HEK293 (cell line): ENCODE measurements at regions not wholly inside any gene's neighbourhood (a gene's known extent, or its start where the extent isn't known, plus 50 kb on each side); places are given as distances from the start of the nearest gene placed in this dataset.
"Not testable (repeated sequence)": the region's sequence is repeated elsewhere in the genome, so short reads cannot be mapped to it uniquely, and the experiment has no call there.

Experiments used
- CTCF ChIA-PET: fragments of 350-600 bp; formaldehyde crosslinking; extraction: SDS; loops from one replicate; lab custom pipeline; 2021; ENCODE audit warnings: antibody characterized with exemption; lab: Yijun Ruan, JAX
- POLR2A ChIA-PET: fragments of 300-600 bp; formaldehyde crosslinking; extraction: SDS; loops from one replicate; lab custom pipeline; 2020; ENCODE audit warnings: antibody characterized with exemption, inconsistent platforms; lab: Yijun Ruan, JAX
- H3K27ac ChIP-seq: fragments of 200-500 bp; sonication (Bioruptor generic); 2 replicates; pipeline ENCODE4 v1.5.1; 2014; ENCODE audit warnings: low read depth, low read length, control low read depth, inconsistent platforms; ENCODE audit errors: extremely low read depth
- H3K36me3 ChIP-seq, 2 experiments: fragments of 200-500 bp in 1 of 2; sonication (Bioruptor generic) in 1 of 2; 1 replicate in 1 of 2; 2 replicates in 1 of 2; pipeline ENCODE4 v1.5.1; 2014 to 2017; ENCODE audit warnings: inconsistent platforms in 2 of 2, low read length in 2 of 2; ENCODE audit not compliant: control insufficient read depth in 2 of 2, insufficient read depth in 1 of 2
- H3K4me1 ChIP-seq: fragments of 200-500 bp; sonication (Bioruptor generic); 2 replicates; pipeline ENCODE4 v1.5.1; 2014; ENCODE audit warnings: mild to moderate bottlenecking, low read length, inconsistent platforms; ENCODE audit not compliant: control insufficient read depth, insufficient read depth
- H3K4me3 ChIP-seq: 2 replicates; pipeline ENCODE4 v1.5.1; 2011; ENCODE audit warnings: low read depth, mild to moderate bottlenecking, control low read depth, low read length, moderate library complexity
- H3K9me3 ChIP-seq: fragments of 200-500 bp; sonication (Bioruptor generic); 2 replicates; pipeline ENCODE4 v1.5.1; 2014; ENCODE audit warnings: low read depth, low read length, inconsistent platforms; ENCODE audit not compliant: control insufficient read depth, insufficient read depth
- KLF9 ChIP-seq: fragments of 450-650 bp; formaldehyde crosslinking; IDR thresholded peaks from 2 replicates; pipeline ENCODE4 v1.5.1; 2016; ENCODE audit warnings: missing biosample characterization, missing genetic modification characterization, low read depth
- PRDM4 ChIP-seq: fragments of 450-650 bp; formaldehyde crosslinking; IDR thresholded peaks from 2 replicates; pipeline ENCODE4 v1.5.1; 2017; ENCODE audit warnings: missing biosample characterization, missing genetic modification characterization
- SP2 ChIP-seq: fragments of 450-650 bp; formaldehyde crosslinking; IDR thresholded peaks from 2 replicates; pipeline ENCODE4 v1.5.1; 2016; ENCODE audit warnings: missing biosample characterization, missing genetic modification characterization
- YY2 ChIP-seq: fragments of 450-650 bp; formaldehyde crosslinking; IDR thresholded peaks from 2 replicates; pipeline ENCODE4 v1.5.1; 2016; ENCODE audit warnings: missing biosample characterization, missing genetic modification characterization
- ZNF121 ChIP-seq: fragments of 450-650 bp; formaldehyde crosslinking; IDR thresholded peaks from 2 replicates; pipeline ENCODE4 v1.5.1; 2016; ENCODE audit warnings: missing biosample characterization, missing genetic modification characterization
- ZNF146 ChIP-seq: fragments of 450-650 bp; formaldehyde crosslinking; IDR thresholded peaks from 2 replicates; pipeline ENCODE4 v1.5.1; 2016; ENCODE audit warnings: missing biosample characterization, missing genetic modification characterization
- ZNF23 ChIP-seq: fragments of 450-650 bp; formaldehyde crosslinking; IDR thresholded peaks from 2 replicates; pipeline ENCODE4 v1.5.1; 2016; ENCODE audit warnings: missing biosample characterization, missing genetic modification characterization, borderline replicate concordance
- ZNF280D ChIP-seq: fragments of 450-650 bp; formaldehyde crosslinking; IDR thresholded peaks from 2 replicates; pipeline ENCODE4 v1.5.1; 2016; ENCODE audit warnings: missing biosample characterization, missing genetic modification characterization
- ZNF580 ChIP-seq: fragments of 450-650 bp; formaldehyde crosslinking; IDR thresholded peaks from 2 replicates; pipeline ENCODE4 v1.5.1; 2016; ENCODE audit warnings: missing biosample characterization, missing genetic modification characterization
- ZNF629 ChIP-seq: fragments of 450-650 bp; formaldehyde crosslinking; IDR thresholded peaks from 2 replicates; pipeline ENCODE4 v1.5.1; 2017; ENCODE audit warnings: missing biosample characterization, missing genetic modification characterization
- ZNF785 ChIP-seq: fragments of 450-650 bp; formaldehyde crosslinking; IDR thresholded peaks from 2 replicates; pipeline ENCODE4 v1.5.1; 2016; ENCODE audit warnings: missing biosample characterization, missing genetic modification characterization

GRCh38 chr10:121278386-121278785, 319.9 kb downstream of the FGFR2 start:
- CTCF ChIA-PET, H3K9me3 ChIP-seq, H3K4me3 ChIP-seq, H3K27ac ChIP-seq, POLR2A ChIA-PET, H3K4me1 ChIP-seq, H3K36me3 ChIP-seq: not testable (repeated sequence)
- TF ChIP-seq ZNF580 (tag by site-specific recombination), result 0 out of 2 replicates have a peak, but pooled peaks have one; percentile 40
- TF ChIP-seq ZNF146, result peak; percentile 96

- no peaks in the 10 kb centered on the region for H3K9me3 ChIP-seq
- POLR2A ChIA-PET, result no interaction called here
- H3K4me1 ChIP-seq, result peaks cover 10% of the 10 kb centered on the region
- 0 out of 2 replicates have a peak, but pooled peaks have one; percentile 39 for TF ChIP-seq ZNF629 (tag by site-specific recombination)
- no peak for TF ChIP-seq SP2
- TF ChIP-seq ZNF121 (tag by site-specific recombination), result no peak
- no peaks in the 10 kb centered on the region for H3K36me3 ChIP-seq
- no peak overlapping the region for H3K4me3 ChIP-seq
- CTCF ChIA-PET, result interaction anchor here (0.6 to 0.8 kb wide), 3 partner anchors 18 to 500 kb away, joined by 3 to 4 read pairs (median 3); no protein-coding TSS in a partner anchor
- H3K27ac ChIP-seq, result no peak overlapping the region
Measured at GRCh38 chr10:121281576-121281975, 316.7 kb downstream of the FGFR2 start.

- Histone ChIP-seq H3K27ac (no peak overlapping the region), H3K9me3 (no peaks in the 10 kb centered on the region), H3K4me1 (peaks cover 10% of the 10 kb centered on the region), H3K36me3 (no peaks in the 10 kb centered on the region), H3K4me3 (no peak overlapping the region)
- POLR2A ChIA-PET, result no interaction called here
- CTCF ChIA-PET, result interaction anchor here (0.7 kb wide), 1 partner anchor 501 kb away, joined by 4 read pairs; no protein-coding TSS in a partner anchor
- TF ChIP-seq PRDM4 (0 out of 2 replicates have a peak, but pooled peaks have one; percentile 26), ZNF785 (tag by site-specific recombination) (no peak)
Measured at GRCh38 chr10:121282264-121282663, 316.0 kb downstream of the FGFR2 start.

- H3K36me3 ChIP-seq, result no peaks in the 10 kb centered on the region
- H3K9me3 ChIP-seq, result no peaks in the 10 kb centered on the region
- CTCF ChIA-PET, result interaction anchor here (0.6 kb wide), 1 partner anchor 334 kb away, joined by 3 read pairs; no protein-coding TSS in a partner anchor
- TF ChIP-seq YY2 (tag by site-specific recombination) (no peak), ZNF23 (tag by site-specific recombination) (no peak), ZNF280D (tag by site-specific recombination) (no peak), KLF9 (tag by site-specific recombination) (no peak)
- POLR2A ChIA-PET, result no interaction called here
- no peak overlapping the region for H3K4me3 ChIP-seq
- peaks cover 12% of the 10 kb centered on the region for H3K4me1 ChIP-seq
- no peak overlapping the region for H3K27ac ChIP-seq
Measured at GRCh38 chr10:121282797-121283515, 315.3 kb downstream of the FGFR2 start.
